Thyroid gland (tissue), 4 donors: ENCODE measurements at regions not wholly inside any gene's neighbourhood (a gene's known extent, or its start where the extent isn't known, plus 50 kb on each side); places are given as distances from the start of the nearest gene placed in this dataset.

Source experiments
- DNase-seq, 2 donors: peaks; one replicate each; pipeline ENCODE4 v3.0.0-alpha.2; 2019
- H3K27ac ChIP-seq, 3 donors: fragments of 200-600 bp; sonication (generic); 1 replicate in 2 of 3; 2 replicates in 1 of 3; pipeline ENCODE4 v1.5.1; 2016 to 2019; ENCODE audit warnings: mild to moderate bottlenecking in 1 of 3, moderate library complexity in 1 of 3
- H3K27me3 ChIP-seq: fragments of 200-600 bp; sonication (generic); one replicate; pipeline ENCODE4 v1.5.1; 2019
- H3K36me3 ChIP-seq, 2 donors: fragments of 200-600 bp; sonication (generic); one replicate each; pipeline ENCODE4 v1.5.1; 2016 to 2019
- H3K4me1 ChIP-seq, 2 donors: fragments of 200-600 bp; sonication (generic); one replicate each; pipeline ENCODE4 v1.5.1; 2017 to 2019
- H3K4me3 ChIP-seq, 3 donors: fragments of 200-600 bp; sonication (generic); replicated peaks in 1 of 3; 1 replicate in 2 of 3; 2 replicates in 1 of 3; pipeline ENCODE4 v1.5.1; 2016; ENCODE audit warnings: mild to moderate bottlenecking in 1 of 3
- H3K9me3 ChIP-seq: fragments of 200-600 bp; sonication (generic); one replicate; pipeline ENCODE4 v1.5.1; 2017
- POLR2A ChIP-seq, 2 donors: fragments of 450-650 bp; IDR thresholded peaks; one replicate each; pipeline ENCODE4 v1.6.1; 2017; ENCODE audit warnings: antibody characterized with exemption in 2 of 2, mild to moderate bottlenecking in 2 of 2, moderate library complexity in 1 of 2
- WGBS, 2 donors: methylation state at CpG; one replicate each; pipeline ENCODE4 v1.1.5; 2017; 5-methylcytosine and 5-hydroxymethylcytosine counted together
- intact Hi-C: fragments of 100-400 bp; cut with DNase I; formaldehyde crosslinking; loops from one replicate; pipeline ENCODE4 v1.15.1; 2023
- TF ChIP-seq, protein P1 (sequence below), 6 experiments: fragments of 200-600 bp in 3 of 6; fragments of 450-650 bp in 3 of 6; sonication (generic) in 3 of 6; IDR thresholded peaks; one replicate each; pipeline ENCODE4 v1.5.1; 2016 to 2019; ENCODE audit warnings: antibody characterized with exemption in 6 of 6, mild to moderate bottlenecking in 2 of 6, inconsistent platforms in 1 of 6, moderate library complexity in 1 of 6

DNA sequence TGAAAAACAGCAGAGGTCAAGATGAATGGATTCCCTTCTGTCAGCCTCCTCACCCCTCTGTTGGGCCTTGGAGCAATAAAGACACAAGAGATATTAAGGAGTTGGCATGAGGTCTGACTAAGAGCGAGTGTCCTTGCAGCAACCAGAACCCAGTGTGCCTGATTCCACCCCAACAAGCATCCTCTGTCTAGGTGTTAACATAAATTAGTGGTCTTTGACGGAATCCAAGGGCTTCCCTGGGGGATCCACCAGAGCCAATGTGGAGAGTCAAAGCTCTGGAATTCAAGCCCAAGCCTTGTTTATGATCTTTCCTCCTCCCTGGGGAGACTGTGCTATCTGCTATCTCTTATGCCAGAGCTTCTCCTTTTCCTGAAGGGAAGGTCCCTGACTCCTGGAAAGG is 128.1 kb upstream of the SMIM23 start:
- no peak overlapping the region for H3K4me3 ChIP-seq
- TF ChIP-seq POLR2A (IDR thresholded peaks at IDR 0.05): no peak
- TF ChIP-seq, protein P1, sequence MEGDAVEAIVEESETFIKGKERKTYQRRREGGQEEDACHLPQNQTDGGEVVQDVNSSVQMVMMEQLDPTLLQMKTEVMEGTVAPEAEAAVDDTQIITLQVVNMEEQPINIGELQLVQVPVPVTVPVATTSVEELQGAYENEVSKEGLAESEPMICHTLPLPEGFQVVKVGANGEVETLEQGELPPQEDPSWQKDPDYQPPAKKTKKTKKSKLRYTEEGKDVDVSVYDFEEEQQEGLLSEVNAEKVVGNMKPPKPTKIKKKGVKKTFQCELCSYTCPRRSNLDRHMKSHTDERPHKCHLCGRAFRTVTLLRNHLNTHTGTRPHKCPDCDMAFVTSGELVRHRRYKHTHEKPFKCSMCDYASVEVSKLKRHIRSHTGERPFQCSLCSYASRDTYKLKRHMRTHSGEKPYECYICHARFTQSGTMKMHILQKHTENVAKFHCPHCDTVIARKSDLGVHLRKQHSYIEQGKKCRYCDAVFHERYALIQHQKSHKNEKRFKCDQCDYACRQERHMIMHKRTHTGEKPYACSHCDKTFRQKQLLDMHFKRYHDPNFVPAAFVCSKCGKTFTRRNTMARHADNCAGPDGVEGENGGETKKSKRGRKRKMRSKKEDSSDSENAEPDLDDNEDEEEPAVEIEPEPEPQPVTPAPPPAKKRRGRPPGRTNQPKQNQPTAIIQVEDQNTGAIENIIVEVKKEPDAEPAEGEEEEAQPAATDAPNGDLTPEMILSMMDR (IDR thresholded peaks at IDR 0.05): no peak
- no peaks in the 10 kb centered on the region for H3K4me1 ChIP-seq
- H3K9me3 ChIP-seq: no peaks in the 10 kb centered on the region
- no peaks in the 10 kb centered on the region for H3K36me3 ChIP-seq
- H3K27ac ChIP-seq: no peak overlapping the region
- intact Hi-C loops: no loop called here
- WGBS, 2 donors: 88 to 94% methylated on average over 2 of the region's 2 CpGs
- no peak for DNase-seq
- no peaks in the 10 kb centered on the region for H3K27me3 ChIP-seq

DNA sequence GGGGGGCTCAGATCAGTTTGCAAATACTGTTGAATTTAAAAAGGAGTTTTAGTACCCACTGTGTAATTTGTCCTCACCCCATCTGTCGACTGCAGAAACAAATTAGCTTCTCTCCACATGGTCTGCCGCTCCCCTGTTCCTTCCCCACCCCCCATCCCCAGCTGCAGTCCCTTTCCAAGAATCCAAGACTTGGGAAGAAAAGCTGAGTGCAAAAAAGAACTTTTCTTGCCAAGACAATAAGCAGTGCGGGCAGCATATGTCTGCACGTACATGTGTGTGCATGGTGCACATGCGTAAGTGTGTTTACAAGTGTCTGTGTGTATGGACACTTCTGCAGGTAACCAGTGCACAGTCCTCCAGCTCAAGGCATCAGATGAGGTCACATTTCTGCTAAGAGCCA is 125.7 kb upstream of the SMIM23 start:
- 77 to 91% methylated on average over 5 of the region's 5 CpGs for WGBS, 2 donors
- H3K27ac ChIP-seq: no peak overlapping the region
- intact Hi-C loops: no loop called here

DNA sequence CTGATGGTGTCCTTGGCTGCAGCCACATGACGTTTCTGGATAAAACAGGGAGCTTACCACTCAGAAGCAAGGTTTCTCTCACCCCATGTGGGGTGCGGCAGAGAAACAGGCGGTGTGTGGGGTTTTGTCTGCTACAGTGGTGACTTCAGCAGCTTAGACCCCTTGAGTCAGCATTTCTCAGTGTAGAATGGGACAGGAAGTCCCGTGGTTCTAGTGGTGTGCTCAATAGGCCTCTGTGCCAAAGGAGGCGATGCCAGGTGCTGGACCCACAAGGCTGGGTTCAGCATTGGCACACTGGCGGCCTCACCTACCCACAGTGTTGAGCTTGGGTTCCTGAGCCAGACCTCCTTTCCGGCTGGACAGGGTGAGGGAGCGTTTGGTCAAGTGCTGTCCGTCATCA is 125.2 kb upstream of the SMIM23 start:
- no peaks in the 10 kb centered on the region for H3K9me3 ChIP-seq
- no peak overlapping the region for H3K4me3 ChIP-seq
- 88% methylated on average over 6 to 8 of the region's 9 CpGs for WGBS, 2 donors
- H3K27me3 ChIP-seq: no peaks in the 10 kb centered on the region
- no peaks in the 10 kb centered on the region for H3K4me1 ChIP-seq
- no peak for TF ChIP-seq POLR2A (IDR thresholded peaks at IDR 0.05)
- TF ChIP-seq, protein P1 (IDR thresholded peaks at IDR 0.05): no peak
- no peaks in the 10 kb centered on the region for H3K36me3 ChIP-seq
- no peak overlapping the region for H3K27ac ChIP-seq
- no peak for DNase-seq
- intact Hi-C loops: no loop called here

More for the DNA sequence above, 125.7 kb upstream of the SMIM23 start:
- Histone ChIP-seq H3K4me1 (no peaks in the 10 kb centered on the region), H3K27me3 (no peaks in the 10 kb centered on the region), H3K4me3 (no peak overlapping the region), H3K36me3 (no peaks in the 10 kb centered on the region), H3K9me3 (no peaks in the 10 kb centered on the region)
- DNase-seq: no peak
- TF ChIP-seq, protein P1 (IDR thresholded peaks at IDR 0.05): no peak
- TF ChIP-seq POLR2A (IDR thresholded peaks at IDR 0.05): no peak

DNA sequence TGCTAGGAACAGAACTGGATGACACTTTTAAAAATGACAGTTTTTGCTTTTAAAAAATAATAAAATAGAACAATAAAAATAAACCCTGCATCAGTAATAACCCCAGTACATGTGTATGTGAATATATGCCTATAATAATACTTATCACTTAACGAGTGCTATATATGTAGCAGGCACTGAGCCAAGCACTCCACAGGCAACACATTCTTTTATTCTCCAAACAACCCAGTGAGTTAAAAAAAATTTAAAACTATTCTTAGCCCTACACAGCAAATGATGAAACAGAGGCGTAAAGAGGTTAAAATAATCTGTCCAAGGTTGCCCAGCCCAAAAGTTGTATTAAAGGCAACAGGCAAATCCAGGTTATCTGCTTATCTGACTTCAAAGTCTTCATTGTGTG is 124.5 kb upstream of the SMIM23 start:
- no peaks in the 10 kb centered on the region for H3K4me1 ChIP-seq
- WGBS, 2 donors: 63 to 68% methylated on average over 2 of the region's 2 CpGs

DNA sequence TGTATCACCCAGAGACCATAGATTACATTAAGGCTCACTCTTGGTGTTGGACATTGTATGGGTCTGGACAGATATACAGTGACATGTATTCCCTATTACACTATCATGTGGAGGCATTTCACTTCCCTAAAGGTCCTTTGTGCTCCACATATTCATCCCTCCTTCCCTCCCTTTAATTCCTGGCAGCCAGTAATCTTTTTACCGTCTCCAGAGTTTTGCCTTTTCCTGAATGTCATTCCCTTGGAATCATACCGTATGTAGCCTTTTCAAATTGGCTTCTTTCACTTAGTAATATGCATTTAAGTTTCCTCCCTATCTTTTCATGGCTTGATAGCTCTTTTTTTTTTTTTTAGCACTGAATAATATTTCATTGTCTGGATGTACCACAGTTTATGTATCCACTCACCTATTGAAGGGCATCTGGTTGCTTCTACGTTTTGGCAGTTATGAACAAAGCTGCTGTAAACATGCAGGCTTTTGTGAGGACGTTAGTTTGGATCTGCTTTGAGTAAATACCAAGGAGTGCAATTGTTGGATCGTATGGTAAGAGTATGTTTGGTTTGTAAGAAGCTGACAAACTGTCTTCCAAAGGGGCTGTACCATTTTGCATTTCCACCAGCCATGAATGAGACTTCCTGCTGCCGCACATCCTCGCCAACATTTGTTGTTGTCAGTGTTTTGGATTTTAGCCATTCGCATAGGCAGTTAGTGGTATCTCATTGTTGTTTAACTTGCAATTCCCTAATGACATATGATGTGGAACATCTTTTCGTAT is 122.1 kb upstream of the SMIM23 start:
- Histone ChIP-seq H3K9me3 (no peaks in the 10 kb centered on the region), H3K4me1 (no peaks in the 10 kb centered on the region), H3K27me3 (no peaks in the 10 kb centered on the region), H3K27ac (no peak overlapping the region), H3K36me3 (no peaks in the 10 kb centered on the region), H3K4me3 (no peak overlapping the region)
- WGBS, 2 donors: 90 to 94% methylated on average over 9 of the region's 9 CpGs
- intact Hi-C loops: no loop called here
- DNase-seq: no peak
- TF ChIP-seq, protein P1 (IDR thresholded peaks at IDR 0.05): no peak
- TF ChIP-seq POLR2A (IDR thresholded peaks at IDR 0.05): no peak

More for the DNA sequence above, 124.5 kb upstream of the SMIM23 start:
- no peak overlapping the region for H3K4me3 ChIP-seq
- no peaks in the 10 kb centered on the region for H3K9me3 ChIP-seq
- no peaks in the 10 kb centered on the region for H3K36me3 ChIP-seq
- H3K27ac ChIP-seq: no peak overlapping the region
- DNase-seq: no peak
- TF ChIP-seq, protein P1 (IDR thresholded peaks at IDR 0.05): no peak
- TF ChIP-seq POLR2A (IDR thresholded peaks at IDR 0.05): no peak
- no peaks in the 10 kb centered on the region for H3K27me3 ChIP-seq
- intact Hi-C loops: no loop called here
